PFSK-1 (cell line): ENCODE measurements at regions not wholly inside any gene's neighbourhood (a gene's known extent, or its start where the extent isn't known, plus 50 kb on each side); places are given as distances from the start of the nearest gene placed in this dataset.

Experiments used
- FOXP2 ChIP-seq: optimal IDR thresholded peaks from 2 replicates; pipeline ENCODE3; 2011; ENCODE audit warnings: borderline replicate concordance, control low read depth, inconsistent platforms; ENCODE audit not compliant: insufficient read depth; ENCODE audit errors: extremely low read length, extremely low read depth
- POLR2AphosphoS5 ChIP-seq: IDR thresholded peaks from 2 replicates; pipeline ENCODE4 v1.6.1; 2012; ENCODE audit warnings: low read depth, mild to moderate bottlenecking, control low read depth, low read length, moderate library complexity
- REST ChIP-seq, 2 experiments: IDR thresholded peaks; 2 replicates each; pipeline versions ENCODE4 v1.6.1 to v1.8.0; 2011 to 2012; ENCODE audit warnings: low read depth in 2 of 2, low read length in 2 of 2, control low read depth in 1 of 2, inconsistent platforms in 1 of 2, mild to moderate bottlenecking in 1 of 2, moderate library complexity in 1 of 2; ENCODE audit not compliant: insufficient read depth in 1 of 2
- SIN3A ChIP-seq: IDR thresholded peaks from 2 replicates; pipeline ENCODE4 v1.6.1; 2012; ENCODE audit warnings: mild to moderate bottlenecking, low read length, moderate library complexity, borderline replicate concordance; ENCODE audit not compliant: insufficient read depth
- TAF1 ChIP-seq: IDR thresholded peaks from 2 replicates; pipeline ENCODE4 v1.6.1; 2012; ENCODE audit warnings: low read length, control low read depth, borderline replicate concordance; ENCODE audit not compliant: insufficient read depth

- TF ChIP-seq FOXP2: no peak
- TF ChIP-seq POLR2AphosphoS5: no peak
- no peak for TF ChIP-seq SIN3A
- TF ChIP-seq REST (IDR thresholded peaks at IDR 0.05; ENCODE audit: insufficient read depth in 1 of 2, low read depth in 2 of 2, low read length in 2 of 2): no peak
- TF ChIP-seq TAF1: no peak
Observed at GRCh38 chr19:29111576-29111975, 101.4 kb downstream of the UQCRFS1 start.

DNA sequence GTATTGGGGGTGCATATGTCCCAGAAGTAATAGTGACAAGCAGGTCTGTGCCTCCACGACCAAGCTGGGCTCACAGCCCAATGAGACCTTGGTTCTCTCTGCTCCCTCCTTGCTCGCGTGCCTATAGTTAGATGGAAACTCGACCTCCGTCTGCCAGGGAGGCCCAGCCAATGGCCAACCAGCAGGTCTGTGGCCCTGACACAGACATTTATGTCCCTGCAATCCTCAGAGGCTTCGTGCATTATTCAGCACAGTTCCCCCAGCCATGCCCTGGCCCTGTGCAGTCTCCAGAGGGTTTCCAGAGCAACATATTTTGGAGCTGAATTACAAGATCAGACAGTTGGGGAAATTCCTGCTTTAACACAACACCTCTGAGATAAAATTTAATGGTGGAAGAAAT is 105.1 kb downstream of the UQCRFS1 start:
- TF ChIP-seq FOXP2 (no peak), TAF1 (no peak), POLR2AphosphoS5 (no peak), REST (IDR thresholded peaks at IDR 0.05; ENCODE audit: insufficient read depth in 1 of 2, low read depth in 2 of 2, low read length in 2 of 2) (no peak), SIN3A (no peak)

- TF ChIP-seq REST (IDR thresholded peaks at IDR 0.05; ENCODE audit: insufficient read depth in 1 of 2, low read depth in 2 of 2, low read length in 2 of 2) (no peak), FOXP2 (no peak), POLR2AphosphoS5 (no peak), SIN3A (no peak), TAF1 (no peak)
Observed at GRCh38 chr19:29106346-29106885, 106.5 kb downstream of the UQCRFS1 start.

DNA sequence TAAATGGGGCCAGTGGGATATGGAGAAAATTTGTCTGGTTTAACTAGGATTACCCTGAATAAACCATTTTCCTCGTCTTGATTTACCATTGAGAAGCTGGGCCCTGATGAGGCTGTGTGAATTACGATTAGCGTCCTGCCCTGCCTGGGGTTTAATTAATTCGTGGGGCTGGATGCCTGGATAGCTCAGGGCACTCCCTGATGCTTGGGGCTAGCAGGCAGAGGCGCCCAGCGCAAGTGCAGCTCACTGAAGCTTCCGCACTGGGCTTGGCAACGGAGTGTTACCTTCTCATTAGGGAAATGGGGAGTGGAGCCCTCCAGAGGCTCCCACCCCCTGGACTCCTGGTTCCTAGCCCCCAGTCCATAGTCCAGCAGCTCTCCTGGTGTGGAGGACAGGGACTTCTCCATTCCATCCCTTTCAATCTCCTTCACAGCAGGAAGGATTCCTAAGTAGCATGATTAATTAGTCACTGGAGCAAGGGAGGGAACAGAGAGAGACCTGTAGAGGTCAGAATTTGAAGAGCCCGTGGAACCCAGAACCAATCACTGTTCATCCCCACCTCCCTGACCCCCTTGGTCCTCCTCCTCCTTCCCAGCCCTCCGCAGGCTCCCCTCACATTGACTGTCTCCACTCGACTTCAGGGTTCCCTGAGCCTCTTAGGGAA is 107.2 kb downstream of the UQCRFS1 start:
- TF ChIP-seq REST (IDR thresholded peaks at IDR 0.05; ENCODE audit: insufficient read depth in 1 of 2, low read depth in 2 of 2, low read length in 2 of 2) (no peak), POLR2AphosphoS5 (no peak), TAF1 (no peak), SIN3A (no peak), FOXP2 (no peak)
